CD4-positive, alpha-beta T cell treated with Interferon gamma for 1 hour (primary cell): ENCODE measurements at regions not wholly inside any gene's neighbourhood (a gene's known extent, or its start where the extent isn't known, plus 50 kb on each side); places are given as distances from the start of the nearest gene placed in this dataset.

Experiments used
- DNase-seq: peaks from one replicate; pipeline ENCODE4 v3.0.0-alpha.2; 2020

GRCh38 chr1:47672622-47673021 lies 234.8 kb downstream of the FOXD2 start:
- DNase-seq, result no peak

GRCh38 chr1:47674189-47674588 lies 236.3 kb downstream of the FOXD2 start:
- no peak for DNase-seq

- DNase-seq, result no peak
Observed at GRCh38 chr1:47675047-47675675, 237.3 kb downstream of the FOXD2 start.

GRCh38 chr1:47675721-47676120 lies 237.9 kb downstream of the FOXD2 start:
- no peak for DNase-seq

GRCh38 chr1:47676311-47677054 lies 238.6 kb downstream of the FOXD2 start:
- no peak for DNase-seq

- no peak for DNase-seq
Observed at GRCh38 chr1:47677241-47677940, 239.5 kb downstream of the FOXD2 start.

- no peak for DNase-seq
Observed at GRCh38 chr1:47678464-47678980, 240.7 kb downstream of the FOXD2 start.

GRCh38 chr1:47679301-47679791 lies 241.5 kb downstream of the FOXD2 start:
- no peak for DNase-seq

- DNase-seq, result no peak
Observed at GRCh38 chr1:47679826-47680225, 242.0 kb downstream of the FOXD2 start.

GRCh38 chr1:47680815-47681475 lies 243.1 kb downstream of the FOXD2 start:
- DNase-seq, result no peak

- no peak for DNase-seq
Observed at GRCh38 chr1:47681735-47682134, 243.9 kb downstream of the FOXD2 start.

GRCh38 chr1:47682198-47682597 lies 244.4 kb downstream of the FOXD2 start:
- no peak for DNase-seq

- no peak for DNase-seq
Observed at GRCh38 chr1:47682786-47683350, 245.0 kb downstream of the FOXD2 start.

- DNase-seq, result no peak
Observed at GRCh38 chr1:47683401-47683800, 245.6 kb downstream of the FOXD2 start.

- DNase-seq, result no peak
Observed at GRCh38 chr1:47684518-47684917, 246.7 kb downstream of the FOXD2 start.

GRCh38 chr1:47684964-47685762 lies 247.3 kb downstream of the FOXD2 start:
- no peak for DNase-seq

- no peak for DNase-seq
Observed at GRCh38 chr1:47685763-47686066, 247.9 kb downstream of the FOXD2 start.

GRCh38 chr1:47686731-47687630 lies 249.1 kb downstream of the FOXD2 start:
- DNase-seq, result no peak

- DNase-seq, result no peak
Observed at GRCh38 chr1:47687631-47688460, 250.0 kb downstream of the FOXD2 start.
